Liver (tissue), 3 donors: ENCODE measurements at regions not wholly inside any gene's neighbourhood (a gene's known extent, or its start where the extent isn't known, plus 50 kb on each side); places are given as distances from the start of the nearest gene placed in this dataset.

Experiments
- RAD21 ChIP-seq, 2 donors: IDR thresholded peaks; 2 replicates each; pipeline ENCODE4 v1.6.1; 2016; ENCODE audit warnings: antibody characterized with exemption in 2 of 2, mild to moderate bottlenecking in 2 of 2
- SP1 ChIP-seq: IDR thresholded peaks from 2 replicates; pipeline ENCODE4 v1.6.1; 2018; ENCODE audit warnings: antibody characterized with exemption, mild to moderate bottlenecking
- TAF1 ChIP-seq: conservative IDR thresholded peaks from 2 replicates; pipeline ENCODE4 v1.6.1; 2016; ENCODE audit warnings: antibody characterized with exemption, mild to moderate bottlenecking
- TF ChIP-seq, protein P1 (sequence below): fragments of 150-350 bp; IDR thresholded peaks from 2 replicates; pipeline ENCODE4 v1.5.1; 2017; ENCODE audit warnings: improper control_type of control experiment, low read depth, low read length; ENCODE audit not compliant: missing input control
- TF ChIP-seq, protein P2 (sequence below): IDR thresholded peaks from 2 replicates; pipeline ENCODE4 v1.6.1; 2016; ENCODE audit warnings: antibody characterized with exemption
- TF ChIP-seq, protein P3 (sequence below): IDR thresholded peaks from 2 replicates; pipeline ENCODE4 v1.6.1; 2016; ENCODE audit warnings: antibody characterized with exemption, mild to moderate bottlenecking
- donor health status: healthy.
- donor health status: healthy.

DNA sequence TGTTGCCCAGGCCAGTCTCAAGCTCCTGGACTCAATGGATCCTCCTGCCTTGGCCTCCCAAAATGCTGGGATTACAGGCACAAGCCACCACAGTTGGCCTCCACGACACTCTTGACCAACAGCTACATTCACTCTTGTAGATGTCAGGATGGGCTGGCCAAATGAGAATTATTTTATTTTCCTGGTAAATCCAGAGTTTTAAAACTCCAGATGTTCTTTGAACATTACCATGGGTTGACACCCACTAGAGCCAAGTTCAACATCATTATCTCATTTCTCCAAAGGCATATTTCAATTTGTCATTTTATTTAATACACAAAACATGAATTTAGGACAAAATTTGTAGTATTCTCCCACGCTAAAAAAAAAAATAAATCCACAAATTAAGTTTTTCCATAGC is 56.5 kb upstream of the FOXN3 start:
- TF ChIP-seq, protein P1, sequence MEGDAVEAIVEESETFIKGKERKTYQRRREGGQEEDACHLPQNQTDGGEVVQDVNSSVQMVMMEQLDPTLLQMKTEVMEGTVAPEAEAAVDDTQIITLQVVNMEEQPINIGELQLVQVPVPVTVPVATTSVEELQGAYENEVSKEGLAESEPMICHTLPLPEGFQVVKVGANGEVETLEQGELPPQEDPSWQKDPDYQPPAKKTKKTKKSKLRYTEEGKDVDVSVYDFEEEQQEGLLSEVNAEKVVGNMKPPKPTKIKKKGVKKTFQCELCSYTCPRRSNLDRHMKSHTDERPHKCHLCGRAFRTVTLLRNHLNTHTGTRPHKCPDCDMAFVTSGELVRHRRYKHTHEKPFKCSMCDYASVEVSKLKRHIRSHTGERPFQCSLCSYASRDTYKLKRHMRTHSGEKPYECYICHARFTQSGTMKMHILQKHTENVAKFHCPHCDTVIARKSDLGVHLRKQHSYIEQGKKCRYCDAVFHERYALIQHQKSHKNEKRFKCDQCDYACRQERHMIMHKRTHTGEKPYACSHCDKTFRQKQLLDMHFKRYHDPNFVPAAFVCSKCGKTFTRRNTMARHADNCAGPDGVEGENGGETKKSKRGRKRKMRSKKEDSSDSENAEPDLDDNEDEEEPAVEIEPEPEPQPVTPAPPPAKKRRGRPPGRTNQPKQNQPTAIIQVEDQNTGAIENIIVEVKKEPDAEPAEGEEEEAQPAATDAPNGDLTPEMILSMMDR, result no peak
- TF ChIP-seq, protein P2, sequence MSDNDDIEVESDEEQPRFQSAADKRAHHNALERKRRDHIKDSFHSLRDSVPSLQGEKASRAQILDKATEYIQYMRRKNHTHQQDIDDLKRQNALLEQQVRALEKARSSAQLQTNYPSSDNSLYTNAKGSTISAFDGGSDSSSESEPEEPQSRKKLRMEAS, result no peak
- no peak for TF ChIP-seq SP1
- TF ChIP-seq RAD21 (IDR thresholded peaks at IDR 0.05), result no peak
- TF ChIP-seq, protein P3, sequence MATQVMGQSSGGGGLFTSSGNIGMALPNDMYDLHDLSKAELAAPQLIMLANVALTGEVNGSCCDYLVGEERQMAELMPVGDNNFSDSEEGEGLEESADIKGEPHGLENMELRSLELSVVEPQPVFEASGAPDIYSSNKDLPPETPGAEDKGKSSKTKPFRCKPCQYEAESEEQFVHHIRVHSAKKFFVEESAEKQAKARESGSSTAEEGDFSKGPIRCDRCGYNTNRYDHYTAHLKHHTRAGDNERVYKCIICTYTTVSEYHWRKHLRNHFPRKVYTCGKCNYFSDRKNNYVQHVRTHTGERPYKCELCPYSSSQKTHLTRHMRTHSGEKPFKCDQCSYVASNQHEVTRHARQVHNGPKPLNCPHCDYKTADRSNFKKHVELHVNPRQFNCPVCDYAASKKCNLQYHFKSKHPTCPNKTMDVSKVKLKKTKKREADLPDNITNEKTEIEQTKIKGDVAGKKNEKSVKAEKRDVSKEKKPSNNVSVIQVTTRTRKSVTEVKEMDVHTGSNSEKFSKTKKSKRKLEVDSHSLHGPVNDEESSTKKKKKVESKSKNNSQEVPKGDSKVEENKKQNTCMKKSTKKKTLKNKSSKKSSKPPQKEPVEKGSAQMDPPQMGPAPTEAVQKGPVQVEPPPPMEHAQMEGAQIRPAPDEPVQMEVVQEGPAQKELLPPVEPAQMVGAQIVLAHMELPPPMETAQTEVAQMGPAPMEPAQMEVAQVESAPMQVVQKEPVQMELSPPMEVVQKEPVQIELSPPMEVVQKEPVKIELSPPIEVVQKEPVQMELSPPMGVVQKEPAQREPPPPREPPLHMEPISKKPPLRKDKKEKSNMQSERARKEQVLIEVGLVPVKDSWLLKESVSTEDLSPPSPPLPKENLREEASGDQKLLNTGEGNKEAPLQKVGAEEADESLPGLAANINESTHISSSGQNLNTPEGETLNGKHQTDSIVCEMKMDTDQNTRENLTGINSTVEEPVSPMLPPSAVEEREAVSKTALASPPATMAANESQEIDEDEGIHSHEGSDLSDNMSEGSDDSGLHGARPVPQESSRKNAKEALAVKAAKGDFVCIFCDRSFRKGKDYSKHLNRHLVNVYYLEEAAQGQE, result no peak
- TF ChIP-seq TAF1, result no peak
